D341Med (cell line): ENCODE measurements at regions not wholly inside any gene's neighbourhood (a gene's known extent, or its start where the extent isn't known, plus 50 kb on each side); places are given as distances from the start of the nearest gene placed in this dataset.
"Not testable (repeated sequence)": the region's sequence is repeated elsewhere in the genome, so short reads cannot be mapped to it uniquely, and the experiment has no call there.

Experiments used
- DNase-seq: peaks from one replicate; pipeline ENCODE4 v3.0.0; 2012; ENCODE audit warnings: low spot score

DNA sequence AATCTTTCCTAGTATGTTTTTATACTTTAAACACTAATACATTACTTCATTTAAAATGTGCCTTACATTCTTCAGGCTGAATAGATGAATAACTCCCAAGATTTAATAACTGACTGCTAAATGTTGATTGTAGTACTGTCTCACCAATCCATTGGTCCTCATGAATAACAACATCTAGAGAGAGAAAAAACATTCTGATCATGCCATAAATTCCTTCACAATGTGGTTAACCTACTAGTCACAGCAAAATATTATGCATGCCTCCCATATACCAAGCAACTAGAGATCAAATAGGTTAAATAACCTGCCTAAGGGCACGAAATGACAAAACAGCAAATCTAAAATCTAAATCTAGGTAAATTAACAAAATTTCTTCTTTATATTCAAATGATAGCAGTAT lies 66.2 kb downstream of the SYT15 start:
- DNase-seq: not testable (repeated sequence)

DNA sequence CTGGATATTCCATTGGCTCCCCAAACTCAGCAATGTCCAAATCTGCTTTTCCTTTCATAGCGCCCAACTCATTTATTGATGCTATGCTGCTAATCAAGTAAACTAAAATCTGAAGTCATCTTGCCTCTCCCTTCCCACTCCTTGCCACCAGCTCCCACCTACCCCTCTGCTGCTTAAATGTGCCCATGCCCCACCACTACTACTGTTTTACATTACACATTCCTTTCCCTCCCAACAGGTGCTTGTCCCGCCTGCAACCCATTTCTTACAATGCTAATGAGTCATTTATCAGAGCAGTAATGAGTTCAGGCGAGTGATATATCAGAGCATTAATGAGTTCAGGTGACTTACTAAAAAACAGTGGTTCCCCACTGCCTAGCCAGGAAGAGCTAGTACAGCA lies 67.2 kb downstream of the SYT15 start:
- DNase-seq: not testable (repeated sequence)

GRCh38 chr10:46650967-46651366 lies 72.0 kb downstream of the SYT15 start:
- DNase-seq: not testable (repeated sequence)

DNA sequence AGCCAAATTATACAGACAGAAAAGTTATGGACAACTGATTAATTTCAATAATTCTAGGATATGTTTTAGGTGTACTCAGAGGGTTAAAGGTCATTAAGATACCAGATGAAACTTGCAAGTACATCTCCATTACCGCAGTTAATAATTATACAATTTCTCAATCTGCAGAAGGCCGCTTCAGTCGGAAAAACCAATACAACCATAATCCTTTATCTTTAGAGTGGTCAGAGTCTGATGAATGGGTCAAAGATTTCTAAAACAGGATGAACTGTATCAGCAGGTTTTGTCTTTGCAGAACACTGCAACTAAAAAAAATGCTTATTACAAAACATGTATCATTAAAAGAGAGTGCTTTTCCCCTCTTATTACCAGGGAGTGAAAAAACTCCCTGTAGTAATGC lies 78.5 kb downstream of the SYT15 start:
- not testable (repeated sequence) for DNase-seq

DNA sequence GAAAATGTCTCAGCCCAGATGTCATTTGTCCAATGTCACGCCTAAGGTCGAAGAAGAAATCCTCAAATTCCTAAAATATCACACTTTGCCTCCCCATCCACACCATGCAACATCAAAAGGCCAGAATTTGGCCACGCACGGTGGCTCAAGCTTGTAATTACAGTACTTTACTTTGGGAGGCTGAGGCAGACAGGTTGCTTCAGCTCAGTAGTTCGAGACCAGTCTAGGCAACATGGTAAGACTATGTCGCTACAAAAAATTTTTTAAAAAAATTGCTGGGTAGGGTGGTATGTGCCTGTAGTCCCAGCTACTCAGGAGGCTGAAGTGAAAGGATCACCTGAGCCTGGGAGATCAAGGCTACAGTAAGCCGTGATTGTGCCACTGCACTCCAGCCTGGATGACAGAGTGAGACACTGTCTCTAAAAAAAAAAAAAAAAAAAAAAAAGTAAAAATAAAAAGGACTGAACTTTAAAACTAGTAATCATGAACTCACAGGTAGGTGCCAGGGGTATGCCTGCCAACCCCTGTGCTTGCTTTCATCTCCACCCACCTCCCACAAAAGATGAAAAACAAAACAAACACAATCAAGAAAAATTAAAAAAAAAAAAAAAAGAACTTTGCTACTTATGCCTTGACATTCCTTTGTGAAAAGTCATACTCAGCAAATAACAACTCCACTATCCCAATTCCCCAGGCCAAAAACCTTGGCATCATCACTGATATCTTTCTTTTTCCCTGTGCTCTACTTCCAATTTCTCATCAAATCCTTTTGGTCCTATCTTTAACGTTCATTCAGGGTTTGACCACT lies 81.3 kb downstream of the SYT15 start:
- not testable (repeated sequence) for DNase-seq

GRCh38 chr10:46660835-46661164 lies 81.9 kb downstream of the SYT15 start:
- not testable (repeated sequence) for DNase-seq

- not testable (repeated sequence) for DNase-seq
Measured at GRCh38 chr10:46665536-46665935, 86.6 kb downstream of the SYT15 start.

DNA sequence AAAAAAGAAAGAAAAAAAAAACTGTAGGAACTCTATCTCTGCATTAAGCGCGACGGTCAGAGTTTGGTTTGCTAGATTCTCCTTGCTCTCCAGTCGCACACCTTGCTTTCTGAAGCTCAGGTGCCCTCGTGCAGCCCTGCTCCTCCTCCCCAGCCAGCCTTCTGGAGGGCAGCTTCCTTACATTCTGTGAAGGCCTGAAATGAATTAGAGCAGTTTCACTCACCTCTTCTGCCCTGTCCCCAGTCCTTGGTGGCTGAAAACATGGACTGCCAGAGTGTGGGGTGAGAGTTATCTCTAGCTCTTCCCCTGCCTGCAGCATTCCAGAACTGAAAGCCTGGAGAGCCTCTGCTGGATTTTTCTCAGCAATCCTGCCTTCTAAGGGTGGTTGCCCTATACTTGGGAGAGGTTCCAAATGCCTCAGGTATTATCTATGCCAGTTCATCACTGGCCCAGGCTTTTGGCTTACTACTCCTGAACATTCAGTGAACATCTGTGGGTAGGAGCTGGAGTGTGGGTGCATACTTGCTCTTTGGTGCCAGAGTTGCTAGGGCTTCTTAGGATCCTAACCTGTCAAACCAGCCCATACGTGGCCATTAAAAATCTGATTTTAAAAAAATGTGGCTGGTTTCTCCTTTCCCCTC lies 89.5 kb downstream of the SYT15 start:
- DNase-seq: not testable (repeated sequence)

DNA sequence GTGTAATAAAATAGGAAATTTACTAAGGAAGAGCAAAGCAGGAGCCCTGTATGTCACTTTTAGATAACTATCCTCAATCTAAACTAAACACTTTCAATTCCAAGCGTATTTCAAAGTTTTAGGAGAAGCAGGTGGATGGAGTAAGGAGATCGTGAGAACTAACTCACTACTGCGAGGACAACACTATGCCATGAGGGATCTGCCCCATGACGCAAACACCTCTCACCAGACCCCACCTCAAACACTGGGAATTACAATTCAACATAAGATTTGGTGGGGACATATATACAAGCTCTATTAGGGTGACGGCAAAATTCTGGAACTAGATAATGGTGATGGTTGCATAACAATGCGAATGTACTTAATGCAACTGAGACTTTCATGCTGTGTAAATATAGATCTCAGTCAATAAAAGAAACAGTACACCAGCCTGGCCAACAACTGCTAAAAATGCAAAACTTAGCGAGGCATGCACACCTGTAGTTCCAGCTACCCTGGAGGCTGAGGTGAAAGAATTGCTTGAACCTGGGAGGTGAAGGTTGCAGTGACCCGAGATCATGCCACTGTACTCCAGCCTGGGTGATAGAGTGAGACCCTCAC lies 99.0 kb downstream of the SYT15 start:
- DNase-seq: not testable (repeated sequence)

GRCh38 chr10:46691397-46691796 lies 112.5 kb downstream of the SYT15 start:
- DNase-seq: not testable (repeated sequence)

DNA sequence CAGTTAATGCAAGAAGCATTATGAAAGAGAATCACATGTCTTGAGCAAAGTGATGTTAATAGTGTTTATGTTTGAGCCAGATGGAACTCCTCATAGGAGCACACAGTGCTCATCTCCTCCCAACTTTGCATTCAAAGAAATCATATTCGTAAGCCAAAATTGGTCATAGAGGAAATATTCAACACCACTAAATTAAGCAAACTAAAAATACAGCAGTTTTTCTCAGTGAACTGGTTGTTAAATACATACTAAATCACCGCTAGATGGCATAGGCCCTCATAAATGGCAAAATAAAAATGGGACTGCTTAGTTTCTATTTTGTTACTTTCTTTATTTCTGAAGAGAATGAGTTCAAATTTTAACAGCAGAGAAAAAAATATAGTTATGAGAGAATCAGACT lies 114.3 kb downstream of the SYT15 start:
- not testable (repeated sequence) for DNase-seq

DNA sequence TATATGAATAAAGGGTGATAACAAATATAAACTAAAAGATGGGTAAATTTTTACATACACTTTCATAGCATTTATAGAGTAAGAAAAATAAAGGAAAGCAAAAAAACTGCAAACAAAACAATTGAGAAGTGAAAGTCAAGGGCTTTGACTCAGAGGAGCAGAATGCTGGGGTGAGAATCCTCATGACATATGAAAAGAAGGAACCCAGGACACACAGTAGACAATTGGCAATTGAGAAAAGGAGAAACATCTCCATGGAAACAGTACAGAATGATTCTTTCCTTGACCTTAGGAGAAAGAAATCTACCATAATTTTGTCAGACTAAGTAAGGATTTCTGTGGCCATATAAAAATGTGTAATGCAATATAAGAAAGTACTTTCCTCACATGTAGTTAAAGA lies 138.3 kb downstream of the SYT15 start:
- DNase-seq: not testable (repeated sequence)

GRCh38 chr10:46718014-46718413 lies 139.1 kb downstream of the SYT15 start:
- DNase-seq: not testable (repeated sequence)

DNA sequence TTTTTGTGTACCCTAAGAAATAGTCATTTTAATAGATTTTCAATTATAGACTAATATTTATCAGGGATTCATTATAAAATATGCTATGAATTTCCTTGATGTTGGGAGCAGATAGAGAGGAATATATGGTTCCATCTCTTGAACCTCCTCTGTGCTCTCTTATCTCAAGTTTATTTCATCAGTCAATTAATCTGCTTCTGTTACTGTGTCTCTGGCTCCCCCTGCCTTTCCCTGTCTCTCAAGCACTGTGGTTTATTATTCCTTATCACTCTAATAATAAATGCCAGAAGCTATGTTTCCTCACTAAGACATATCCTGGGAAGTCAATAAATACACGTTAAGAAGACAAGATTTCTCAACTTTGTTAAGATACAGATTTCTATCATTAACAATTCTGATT lies 141.5 kb downstream of the SYT15 start:
- DNase-seq: not testable (repeated sequence)

DNA sequence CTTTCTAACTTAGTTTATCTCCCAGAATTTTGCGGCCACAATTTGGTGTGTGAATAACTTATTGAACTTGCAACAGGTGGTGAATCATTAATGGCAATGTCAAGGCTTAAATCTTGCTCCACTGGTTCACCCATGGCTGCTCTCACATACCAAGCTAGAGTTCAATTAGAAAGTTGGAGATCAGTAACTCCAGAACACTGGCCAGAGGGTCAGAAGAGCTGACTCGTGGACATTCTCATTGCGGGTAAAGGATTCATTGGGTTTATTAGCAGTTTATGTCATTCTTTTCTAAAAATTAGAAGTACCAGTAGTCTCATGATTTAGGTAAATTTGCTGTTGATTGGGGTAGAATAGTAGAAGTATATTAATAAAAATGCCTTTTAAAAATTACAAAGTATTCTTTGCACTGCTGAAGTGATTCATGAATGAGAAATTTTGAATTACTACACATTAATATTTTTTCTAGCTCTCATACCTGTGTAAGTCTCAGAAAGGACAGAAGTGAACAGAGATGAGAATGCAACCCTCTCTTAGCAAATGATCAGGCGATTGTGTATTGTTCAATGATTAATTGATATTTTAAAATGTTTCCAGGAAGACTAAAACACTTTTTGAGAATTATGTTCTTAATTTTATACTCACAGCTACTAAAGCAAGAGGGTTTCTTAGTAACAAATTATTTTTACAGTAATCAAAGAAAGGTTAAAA lies 142.0 kb downstream of the SYT15 start:
- DNase-seq: not testable (repeated sequence)

DNA sequence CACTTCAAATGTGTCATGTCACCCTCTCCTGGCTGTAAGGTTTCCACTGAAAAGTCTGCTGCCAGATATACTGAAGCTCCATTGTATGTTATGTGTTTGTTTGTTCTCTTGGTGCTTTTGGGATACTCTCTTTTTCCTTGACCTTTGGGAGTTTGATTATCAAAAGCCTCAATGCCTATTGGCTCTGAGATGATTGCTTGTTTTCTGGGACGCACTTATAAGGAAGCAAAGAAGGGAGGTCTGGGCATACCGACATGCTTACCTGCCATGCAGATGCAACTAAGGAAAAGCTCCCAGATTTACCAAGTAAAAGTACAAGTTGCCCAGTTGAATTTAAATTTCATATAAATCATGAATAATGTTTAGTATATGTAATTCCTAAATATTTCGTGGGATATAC lies 145.3 kb downstream of the SYT15 start:
- DNase-seq: not testable (repeated sequence)

DNA sequence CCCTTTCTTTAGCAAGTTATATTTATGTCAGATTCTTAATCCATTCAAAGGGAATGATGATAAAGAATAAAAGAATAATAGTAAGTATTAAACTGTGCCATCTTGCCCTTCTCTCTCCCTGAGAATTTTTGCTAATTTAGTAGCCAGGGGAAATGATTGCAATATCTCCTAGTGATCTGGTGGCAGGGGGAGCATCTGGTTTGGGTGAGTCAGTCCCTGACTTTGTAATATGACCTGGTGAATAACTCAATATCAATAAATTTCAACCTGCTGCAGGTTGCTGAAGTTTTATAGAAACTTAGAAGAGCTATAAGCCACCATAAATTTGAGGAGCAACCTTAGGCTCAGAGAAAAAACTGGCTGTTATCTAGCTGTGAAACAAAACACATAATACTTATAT lies 149.4 kb downstream of the SYT15 start:
- DNase-seq: not testable (repeated sequence)

DNA sequence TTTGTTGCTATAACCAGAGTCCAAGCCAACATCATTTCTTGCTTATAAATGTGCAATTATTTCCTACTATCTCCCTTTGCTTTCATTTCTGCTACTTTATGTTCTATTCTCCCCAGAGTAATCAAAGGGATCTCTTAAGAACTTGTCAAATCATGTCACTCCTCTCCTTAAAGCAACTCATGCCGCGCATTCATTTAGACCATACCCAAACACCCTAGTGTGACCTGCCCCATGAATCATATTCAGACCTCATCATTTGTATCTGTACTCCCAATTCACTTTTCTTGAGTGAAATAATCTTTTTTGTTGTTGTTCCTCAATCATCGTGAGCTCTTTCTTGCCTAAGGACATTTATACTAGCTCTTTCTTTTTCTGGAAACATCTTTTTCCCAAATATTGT lies 151.8 kb downstream of the SYT15 start:
- DNase-seq: not testable (repeated sequence)

- not testable (repeated sequence) for DNase-seq
Measured at GRCh38 chr10:46733635-46734261, 154.8 kb downstream of the SYT15 start.

DNA sequence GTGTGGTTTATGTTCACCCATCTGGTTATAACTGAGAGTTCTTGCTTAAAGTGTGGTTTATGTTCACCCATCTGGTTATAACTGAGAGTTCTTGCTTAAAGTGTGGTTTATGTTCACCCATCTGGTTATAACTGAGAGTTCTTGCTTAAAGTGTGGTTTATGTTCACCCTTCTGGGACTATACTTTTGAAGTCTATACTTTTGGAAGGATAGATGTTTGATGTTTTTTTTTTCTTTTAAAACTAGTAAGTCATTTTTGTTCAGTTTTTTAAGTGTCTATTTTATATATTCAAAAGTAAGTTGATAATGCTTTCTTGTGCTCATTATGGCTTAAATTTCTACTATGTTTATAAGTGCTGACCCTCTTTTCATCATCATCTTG lies 155.3 kb downstream of the SYT15 start:
- DNase-seq: not testable (repeated sequence)

GRCh38 chr10:46739919-46740318 lies 161.0 kb downstream of the SYT15 start:
- not testable (repeated sequence) for DNase-seq

- not testable (repeated sequence) for DNase-seq
Measured at GRCh38 chr10:46740368-46740767, 161.4 kb downstream of the SYT15 start.
